Esophagus muscularis mucosa (tissue), 4 donors: ENCODE measurements at regions not wholly inside any gene's neighbourhood (a gene's known extent, or its start where the extent isn't known, plus 50 kb on each side); places are given as distances from the start of the nearest gene placed in this dataset.

Experiments used
- EP300 ChIP-seq: sonication (generic); formaldehyde crosslinking; IDR thresholded peaks from one replicate; pipeline ENCODE4 v1.6.1; 2017; ENCODE audit warnings: antibody characterized with exemption
- POLR2A ChIP-seq: fragments of 450-650 bp; IDR thresholded peaks from one replicate; pipeline ENCODE4 v1.6.1; 2017; ENCODE audit warnings: antibody characterized with exemption, moderate library complexity, mild to moderate bottlenecking, low read depth
- POLR2AphosphoS5 ChIP-seq, 2 donors: sonication (generic); formaldehyde crosslinking; IDR thresholded peaks; one replicate each; pipeline ENCODE4 v1.6.1; 2017; ENCODE audit warnings: antibody characterized with exemption in 2 of 2
- TF ChIP-seq, protein P1 (sequence below), 3 experiments: fragments of 200-600 bp in 2 of 3; fragments of 450-650 bp in 1 of 3; sonication (generic) in 2 of 3; IDR thresholded peaks; one replicate each; pipeline ENCODE4 v1.5.1; 2017 to 2019; ENCODE audit warnings: antibody characterized with exemption in 3 of 3, mild to moderate bottlenecking in 2 of 3, moderate library complexity in 1 of 3

DNA sequence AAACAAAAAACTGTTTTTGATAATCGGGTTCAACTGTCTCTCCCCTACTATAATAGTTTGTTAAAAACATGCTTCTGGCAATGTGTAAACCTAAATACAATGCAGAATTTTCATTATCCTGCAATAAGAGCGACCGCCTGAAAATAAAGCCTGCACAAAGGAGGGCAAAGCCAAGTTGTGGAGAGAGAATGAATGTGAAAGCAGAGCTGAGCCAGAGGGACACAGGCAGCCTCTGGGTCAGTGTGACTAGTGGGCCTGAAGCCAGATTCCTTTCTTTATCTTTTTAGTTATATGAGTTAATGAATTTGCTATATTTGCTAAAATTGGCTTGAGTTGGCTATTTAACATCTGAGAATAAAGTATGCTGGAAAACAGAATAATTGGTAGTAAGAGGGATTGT lies 615.2 kb downstream of the PLA2G4A start:
- TF ChIP-seq, protein P1, sequence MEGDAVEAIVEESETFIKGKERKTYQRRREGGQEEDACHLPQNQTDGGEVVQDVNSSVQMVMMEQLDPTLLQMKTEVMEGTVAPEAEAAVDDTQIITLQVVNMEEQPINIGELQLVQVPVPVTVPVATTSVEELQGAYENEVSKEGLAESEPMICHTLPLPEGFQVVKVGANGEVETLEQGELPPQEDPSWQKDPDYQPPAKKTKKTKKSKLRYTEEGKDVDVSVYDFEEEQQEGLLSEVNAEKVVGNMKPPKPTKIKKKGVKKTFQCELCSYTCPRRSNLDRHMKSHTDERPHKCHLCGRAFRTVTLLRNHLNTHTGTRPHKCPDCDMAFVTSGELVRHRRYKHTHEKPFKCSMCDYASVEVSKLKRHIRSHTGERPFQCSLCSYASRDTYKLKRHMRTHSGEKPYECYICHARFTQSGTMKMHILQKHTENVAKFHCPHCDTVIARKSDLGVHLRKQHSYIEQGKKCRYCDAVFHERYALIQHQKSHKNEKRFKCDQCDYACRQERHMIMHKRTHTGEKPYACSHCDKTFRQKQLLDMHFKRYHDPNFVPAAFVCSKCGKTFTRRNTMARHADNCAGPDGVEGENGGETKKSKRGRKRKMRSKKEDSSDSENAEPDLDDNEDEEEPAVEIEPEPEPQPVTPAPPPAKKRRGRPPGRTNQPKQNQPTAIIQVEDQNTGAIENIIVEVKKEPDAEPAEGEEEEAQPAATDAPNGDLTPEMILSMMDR (IDR thresholded peaks at IDR 0.05) = no peak
- no peak for TF ChIP-seq POLR2A
- TF ChIP-seq POLR2AphosphoS5 (IDR thresholded peaks at IDR 0.05) = no peak
- no peak for TF ChIP-seq EP300
